GM18861 (cell line): ENCODE measurements at regions not wholly inside any gene's neighbourhood (a gene's known extent, or its start where the extent isn't known, plus 50 kb on each side); places are given as distances from the start of the nearest gene placed in this dataset.
"Not testable (repeated sequence)": the region's sequence is repeated elsewhere in the genome, so short reads cannot be mapped to it uniquely, and the experiment has no call there.

ENCODE experiments used
- ATAC-seq: cut with Tn5 transposase; IDR thresholded peaks from one replicate; pipeline ENCODE4 v1.9.1; 2021; ENCODE audit not compliant: unreplicated experiment

GRCh38 chr3:72028726-72029125 is 243.8 kb upstream of the PROK2 start:
- ATAC-seq: not testable (repeated sequence)

GRCh38 chr3:72028307-72028706 is 243.4 kb upstream of the PROK2 start:
- not testable (repeated sequence) for ATAC-seq

DNA sequence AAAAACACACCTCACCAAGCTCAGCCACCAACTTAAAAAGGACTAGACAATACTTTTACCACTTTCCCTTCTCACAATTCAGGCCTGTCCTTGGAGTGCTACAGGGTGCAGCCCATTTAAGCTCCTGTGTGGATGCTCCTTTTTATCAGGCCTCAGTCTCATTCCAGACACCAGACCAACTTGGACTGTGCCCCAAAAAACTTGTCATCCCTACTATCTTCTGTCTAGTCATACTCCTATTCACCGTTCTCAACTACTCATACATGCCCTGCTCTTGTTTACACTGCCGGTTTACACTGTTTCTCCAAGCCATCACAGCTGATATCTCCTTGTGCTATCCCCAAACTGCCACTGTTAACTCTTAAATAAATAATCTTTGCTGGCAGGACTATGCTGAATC is 242.8 kb upstream of the PROK2 start:
- not testable (repeated sequence) for ATAC-seq

DNA sequence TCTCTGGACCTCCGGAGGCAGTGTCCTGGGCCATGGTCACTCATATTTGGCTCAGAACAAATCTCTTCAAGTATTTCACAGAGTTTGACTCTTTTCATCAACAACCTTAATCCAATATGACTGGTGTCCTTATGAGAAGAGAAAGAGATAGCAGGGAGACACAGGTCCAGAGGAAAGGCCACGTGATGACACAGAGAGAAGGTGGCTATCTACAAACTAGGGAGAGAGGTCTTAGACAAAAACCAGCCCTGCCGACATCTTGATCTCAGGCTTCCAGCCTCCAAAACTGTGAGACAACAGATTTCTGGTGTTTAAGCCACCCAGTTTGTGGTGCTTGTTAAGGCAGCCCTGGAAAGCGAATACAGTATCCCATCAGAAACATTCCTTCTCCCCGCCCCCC is 237.1 kb upstream of the PROK2 start:
- ATAC-seq: no peak

DNA sequence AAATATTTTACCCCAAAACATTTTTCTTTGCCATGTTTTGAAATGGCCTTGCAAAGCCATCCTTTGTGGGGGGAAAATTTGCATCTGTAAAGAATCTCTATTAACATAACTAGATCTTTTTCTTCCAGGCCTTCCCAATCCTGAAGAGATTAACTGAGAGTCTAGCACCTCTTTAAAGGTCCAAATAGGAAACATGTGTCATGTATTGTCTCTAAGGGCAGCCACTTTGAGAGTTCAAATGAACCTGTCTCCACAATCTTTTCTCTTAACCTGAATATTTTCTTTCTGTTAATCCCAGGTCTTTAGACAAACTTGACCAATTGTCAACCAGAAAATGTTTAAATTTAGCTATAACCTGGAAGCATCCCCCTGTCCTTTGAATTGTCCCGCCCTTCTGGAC is 236.6 kb upstream of the PROK2 start:
- no peak for ATAC-seq

DNA sequence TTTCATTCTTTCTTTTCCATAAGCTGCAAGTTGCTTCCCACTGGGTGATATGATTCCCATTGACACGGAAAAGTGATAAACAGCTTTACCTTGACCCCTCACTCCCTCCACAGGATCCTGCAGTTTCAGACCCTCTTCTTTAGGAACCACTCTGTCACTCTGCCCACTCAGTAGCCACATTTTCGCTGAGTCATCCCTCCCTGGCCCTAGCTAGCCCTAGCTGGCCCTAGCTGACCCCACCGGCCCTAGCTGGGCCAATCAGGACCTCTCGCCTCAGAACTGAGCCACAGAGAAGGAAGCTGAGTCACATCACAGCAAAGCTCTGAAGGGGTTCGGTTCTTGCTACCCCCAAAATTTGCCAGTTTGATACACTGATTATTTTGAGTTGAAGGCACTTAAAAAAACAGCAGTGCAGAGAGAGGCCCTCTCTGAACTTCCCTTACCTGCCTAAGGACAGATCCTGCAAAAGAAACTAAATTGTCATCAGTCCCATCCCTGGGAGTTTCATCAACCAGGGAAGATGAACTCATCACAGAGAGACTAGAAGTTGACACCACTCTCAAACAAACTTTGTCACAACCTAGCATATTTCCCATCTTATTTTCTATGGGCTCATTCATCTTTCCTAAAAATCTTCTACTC is 233.5 kb upstream of the PROK2 start:
- ATAC-seq: no peak

DNA sequence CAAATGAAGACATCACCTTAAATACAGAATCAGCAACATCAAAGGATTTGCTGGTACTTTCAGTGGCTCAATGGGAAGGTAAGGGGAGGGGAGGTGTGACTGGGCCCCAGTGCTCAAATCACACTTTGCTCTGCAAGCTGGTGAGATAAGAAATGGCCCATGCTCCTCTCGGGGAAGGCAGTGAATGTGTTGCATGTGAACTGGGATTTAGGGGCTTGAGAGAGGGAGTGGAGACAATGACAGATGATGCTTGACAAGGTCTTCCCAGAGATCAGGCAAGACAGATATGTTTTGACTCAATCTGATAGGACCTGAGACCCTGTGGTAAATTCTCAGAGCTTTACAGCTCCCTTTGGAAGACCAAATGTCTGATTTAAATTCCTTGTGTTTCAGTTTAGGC is 233.0 kb upstream of the PROK2 start:
- no peak for ATAC-seq

DNA sequence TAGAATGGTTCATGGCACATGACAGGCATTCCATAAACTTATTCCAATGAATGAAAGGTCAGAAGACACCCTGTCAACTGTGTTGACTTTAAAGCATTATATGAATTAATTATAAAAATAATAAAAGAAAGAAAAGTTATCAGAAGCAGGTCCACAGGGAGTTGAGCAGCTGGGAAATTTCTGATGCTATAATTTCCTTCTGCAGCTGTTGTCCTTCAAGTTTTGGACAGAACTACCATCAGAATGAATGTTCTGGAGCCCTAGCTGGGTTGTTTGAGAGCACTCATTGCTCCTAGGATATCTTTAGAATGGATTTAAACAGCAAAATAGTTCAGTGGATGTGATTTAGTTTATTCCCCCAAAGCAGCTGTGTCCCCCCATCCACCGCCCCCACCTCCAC is 232.4 kb upstream of the PROK2 start:
- no peak for ATAC-seq

- no peak for ATAC-seq
Measured at GRCh38 chr3:72015463-72015862, 230.5 kb upstream of the PROK2 start.

- ATAC-seq: no peak
Measured at GRCh38 chr3:72013084-72013483, 228.1 kb upstream of the PROK2 start.

- no peak for ATAC-seq
Measured at GRCh38 chr3:72012363-72012762, 227.4 kb upstream of the PROK2 start.

GRCh38 chr3:72011485-72011884 is 226.5 kb upstream of the PROK2 start:
- ATAC-seq: no peak

DNA sequence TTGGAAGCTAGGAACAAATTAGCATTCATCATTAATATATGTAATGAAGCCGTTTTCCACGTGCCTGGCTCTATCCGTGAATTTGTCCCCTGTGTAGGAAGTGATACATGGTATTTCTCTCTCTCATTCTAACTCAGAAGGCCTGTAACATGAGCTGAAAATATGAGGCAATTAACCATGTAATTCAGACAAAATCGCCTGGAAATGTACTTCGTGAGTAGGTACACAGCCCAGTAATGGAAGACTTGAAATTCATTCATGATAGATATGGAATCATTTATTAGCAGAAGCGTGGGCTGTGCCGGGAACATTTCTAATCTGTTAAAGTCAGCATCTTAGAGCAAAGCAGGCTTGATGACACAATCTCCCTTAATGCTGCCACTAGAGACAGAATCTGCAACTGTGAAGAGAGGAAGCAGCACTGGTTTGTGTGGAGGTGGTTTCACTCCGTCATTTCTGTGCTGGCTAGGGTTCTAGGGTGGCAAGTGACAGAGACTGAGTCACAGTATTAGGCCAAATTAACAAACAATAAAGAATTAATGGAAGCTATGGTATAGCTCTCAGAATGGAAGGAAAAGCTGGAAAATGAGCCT is 225.0 kb upstream of the PROK2 start:
- no peak for ATAC-seq

DNA sequence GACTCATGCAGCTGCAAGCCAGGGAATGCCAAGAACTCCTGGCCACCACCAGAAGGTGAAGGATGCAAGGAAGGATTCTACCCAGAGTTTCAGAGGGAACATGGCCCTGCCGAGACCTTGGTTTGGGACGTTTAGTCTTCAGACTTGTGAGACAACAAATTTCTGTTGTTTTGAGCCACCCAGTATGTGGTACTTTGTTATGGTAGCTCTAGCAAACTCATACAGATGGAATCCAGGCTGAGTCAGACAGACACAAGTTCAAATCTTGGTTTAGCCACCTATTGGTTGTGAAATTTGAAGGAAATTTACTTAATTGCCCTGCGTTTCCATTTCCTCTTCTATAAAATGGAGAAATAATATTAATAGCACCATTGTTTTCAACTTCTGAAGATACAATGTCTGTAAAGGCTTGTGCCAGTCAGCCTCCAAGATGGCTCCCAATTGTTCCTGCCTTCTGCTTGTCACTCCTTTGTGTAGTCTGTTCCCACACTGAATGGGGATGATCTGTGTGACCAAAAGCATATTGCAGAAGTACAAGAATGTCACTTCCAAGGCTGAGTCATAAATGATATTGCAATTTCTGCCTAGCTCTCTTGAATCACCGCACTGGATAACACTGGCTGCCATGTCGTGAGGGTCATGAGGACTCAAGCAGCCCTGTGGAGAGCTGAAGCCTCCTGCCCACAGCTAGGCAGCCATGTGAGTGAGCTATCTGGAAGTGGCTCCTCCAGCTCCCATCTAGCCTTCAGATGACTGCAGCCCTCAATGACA is 223.5 kb upstream of the PROK2 start:
- no peak for ATAC-seq

- ATAC-seq: no peak
Measured at GRCh38 chr3:72006631-72007556, 221.9 kb upstream of the PROK2 start.

- ATAC-seq: no peak
Measured at GRCh38 chr3:72004749-72005292, 219.9 kb upstream of the PROK2 start.

GRCh38 chr3:72003936-72004335 is 219.0 kb upstream of the PROK2 start:
- ATAC-seq: no peak

GRCh38 chr3:72001758-72002157 is 216.8 kb upstream of the PROK2 start:
- no peak for ATAC-seq

DNA sequence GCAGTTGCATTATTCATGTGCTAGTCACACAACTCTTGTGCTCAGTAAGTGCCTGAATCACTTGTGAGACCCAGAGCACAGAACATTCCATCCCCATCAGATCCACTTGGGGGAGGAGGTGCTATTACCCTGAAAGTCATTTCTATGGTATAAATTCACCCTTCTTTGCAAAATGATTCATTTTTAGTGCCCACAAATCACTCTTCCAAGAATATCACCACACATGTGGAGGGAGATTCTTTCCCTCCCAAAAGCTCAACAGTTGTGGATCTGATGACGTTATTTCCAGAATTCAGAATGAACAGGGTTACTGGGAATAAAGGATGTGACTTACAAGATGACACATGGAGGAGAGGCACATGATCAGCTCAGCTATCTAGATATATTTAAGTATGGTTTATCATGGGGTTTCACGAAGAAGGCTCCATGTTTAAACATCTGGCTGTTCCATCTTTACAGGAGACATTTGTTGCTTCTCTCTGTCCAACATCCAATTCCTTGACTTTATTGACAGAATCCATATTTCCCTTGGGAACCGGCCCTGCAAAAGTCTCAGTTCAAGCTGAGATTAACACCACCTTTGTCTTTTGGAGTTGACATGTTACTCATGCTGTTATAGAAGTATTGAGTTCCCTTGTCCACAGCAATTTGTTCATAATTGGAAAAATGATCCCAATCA is 214.2 kb upstream of the PROK2 start:
- ATAC-seq: no peak

- ATAC-seq: no peak
Measured at GRCh38 chr3:71997066-71997653, 212.2 kb upstream of the PROK2 start.
